HG03457 (cell line): ENCODE measurements at regions not wholly inside any gene's neighbourhood (a gene's known extent, or its start where the extent isn't known, plus 50 kb on each side); places are given as distances from the start of the nearest gene placed in this dataset.
"Not testable (repeated sequence)": the region's sequence is repeated elsewhere in the genome, so short reads cannot be mapped to it uniquely, and the experiment has no call there.

Experiments
- ATAC-seq: cut with Tn5 transposase; IDR thresholded peaks from one replicate; pipeline ENCODE4 v1.9.1; 2021; ENCODE audit warnings: moderate number of reproducible peaks; ENCODE audit not compliant: unreplicated experiment

GRCh38 chr2:91520972-91521535 is 2829.6 kb downstream of the RPIA start:
- not testable (repeated sequence) for ATAC-seq

- ATAC-seq = not testable (repeated sequence)
Observed at GRCh38 chr2:91521944-91522343, 2830.5 kb downstream of the RPIA start.

- ATAC-seq = not testable (repeated sequence)
Observed at GRCh38 chr2:91522877-91523276, 2831.4 kb downstream of the RPIA start.

- ATAC-seq = not testable (repeated sequence)
Observed at GRCh38 chr2:91523751-91524150, 2832.3 kb downstream of the RPIA start.

GRCh38 chr2:91525587-91525986 is 2834.1 kb downstream of the RPIA start:
- not testable (repeated sequence) for ATAC-seq

- ATAC-seq = not testable (repeated sequence)
Observed at GRCh38 chr2:91526083-91526482, 2834.6 kb downstream of the RPIA start.

- not testable (repeated sequence) for ATAC-seq
Observed at GRCh38 chr2:91527056-91527455, 2835.6 kb downstream of the RPIA start.

GRCh38 chr2:91527491-91528031 is 2836.1 kb downstream of the RPIA start:
- ATAC-seq = not testable (repeated sequence)

- ATAC-seq = not testable (repeated sequence)
Observed at GRCh38 chr2:91528361-91528760, 2836.9 kb downstream of the RPIA start.

- ATAC-seq = not testable (repeated sequence)
Observed at GRCh38 chr2:91536109-91536508, 2844.6 kb downstream of the RPIA start.

- not testable (repeated sequence) for ATAC-seq
Observed at GRCh38 chr2:91536549-91537263, 2845.2 kb downstream of the RPIA start.

- ATAC-seq = not testable (repeated sequence)
Observed at GRCh38 chr2:91549316-91549715, 2857.8 kb downstream of the RPIA start.

GRCh38 chr2:91558234-91558633 is 2866.8 kb downstream of the RPIA start:
- ATAC-seq = not testable (repeated sequence)

GRCh38 chr2:91559269-91559668 is 2867.8 kb downstream of the RPIA start:
- ATAC-seq = not testable (repeated sequence)

- ATAC-seq = not testable (repeated sequence)
Observed at GRCh38 chr2:91559886-91560614, 2868.6 kb downstream of the RPIA start.

- ATAC-seq = not testable (repeated sequence)
Observed at GRCh38 chr2:91562184-91562583, 2870.7 kb downstream of the RPIA start.

- not testable (repeated sequence) for ATAC-seq
Observed at GRCh38 chr2:91564700-91565099, 2873.2 kb downstream of the RPIA start.

GRCh38 chr2:91565689-91566430 is 2874.4 kb downstream of the RPIA start:
- not testable (repeated sequence) for ATAC-seq

GRCh38 chr2:91566611-91567010 is 2875.1 kb downstream of the RPIA start:
- ATAC-seq = not testable (repeated sequence)

- ATAC-seq = not testable (repeated sequence)
Observed at GRCh38 chr2:91567546-91568335, 2876.3 kb downstream of the RPIA start.
